Karpas-422 (cell line): ENCODE measurements at regions not wholly inside any gene's neighbourhood (a gene's known extent, or its start where the extent isn't known, plus 50 kb on each side); places are given as distances from the start of the nearest gene placed in this dataset.

Source experiments
- DNase-seq: peaks from one replicate; pipeline ENCODE4 v3.0.0-alpha.2; 2015
- H2AFZ ChIP-seq: fragments of 200-600 bp; sonication (generic); 2 replicates; pipeline ENCODE4 v1.6.1; 2014; ENCODE audit warnings: antibody characterized with exemption, low read length, mixed read lengths
- H3K27ac ChIP-seq: fragments of 200-600 bp; sonication (generic); 2 replicates; pipeline ENCODE4 v1.5.1; 2014; ENCODE audit warnings: mild to moderate bottlenecking, low read length, moderate library complexity
- H3K27me3 ChIP-seq: fragments of 200-600 bp; sonication (generic); 2 replicates; pipeline ENCODE4 v1.6.1; 2014; ENCODE audit warnings: low read length, mixed read lengths
- H3K36me3 ChIP-seq: fragments of 200-600 bp; sonication (generic); 2 replicates; pipeline ENCODE4 v1.6.1; 2014; ENCODE audit warnings: low read length, mixed read lengths; ENCODE audit not compliant: insufficient read depth
- H3K4me1 ChIP-seq: fragments of 200-600 bp; sonication (generic); 2 replicates; pipeline ENCODE4 v1.6.1; 2014; ENCODE audit warnings: mild to moderate bottlenecking, low read length, mixed read lengths
- H3K4me2 ChIP-seq: fragments of 200-600 bp; sonication (generic); 2 replicates; pipeline ENCODE4 v1.6.1; 2014; ENCODE audit warnings: low read length, low read depth, mild to moderate bottlenecking; ENCODE audit not compliant: poor library complexity, severe bottlenecking
- H3K4me3 ChIP-seq: fragments of 200-600 bp; sonication (generic); 2 replicates; pipeline ENCODE4 v1.5.1; 2014; ENCODE audit warnings: mild to moderate bottlenecking, antibody characterized with exemption, low read length, mixed read lengths
- H3K79me2 ChIP-seq: fragments of 200-600 bp; sonication (generic); 2 replicates; pipeline ENCODE4 v1.6.1; 2014; ENCODE audit warnings: mild to moderate bottlenecking, low read length, mixed read lengths
- H3K9ac ChIP-seq: fragments of 200-600 bp; sonication (generic); 2 replicates; pipeline ENCODE4 v1.6.0; 2014; ENCODE audit warnings: low read length
- H3K9me2 ChIP-seq: fragments of 200-600 bp; sonication (generic), shearing (Covaris generic); replicated peaks from 2 replicates; pipeline ENCODE4 v1.6.0; 2014; ENCODE audit warnings: mild to moderate bottlenecking, low read length, moderate library complexity; ENCODE audit not compliant: insufficient read depth
- H3K9me3 ChIP-seq: fragments of 300-700, 200-600 bp; sonication (generic); 2 replicates; pipeline ENCODE4 v1.6.1; 2014; ENCODE audit warnings: low read length, mixed read lengths
- H4K20me1 ChIP-seq: fragments of 200-600 bp; sonication (generic); 2 replicates; pipeline ENCODE4 v1.6.1; 2014; ENCODE audit warnings: mild to moderate bottlenecking, antibody characterized with exemption, low read length, low read depth; ENCODE audit not compliant: insufficient read depth

- Histone ChIP-seq H3K9ac (no peak overlapping the region), H3K36me3 (no peaks in the 10 kb centered on the region), H3K4me1 (no peaks in the 10 kb centered on the region), H3K4me3 (no peak overlapping the region), H4K20me1 (no peaks in the 10 kb centered on the region), H3K27me3 (no peaks in the 10 kb centered on the region), H3K27ac (no peak overlapping the region), H3K9me3 (no peaks in the 10 kb centered on the region), H3K9me2 (no peaks in the 10 kb centered on the region), H2AFZ (no peak overlapping the region), H3K79me2 (no peaks in the 10 kb centered on the region), H3K4me2 (no peak overlapping the region)
- DNase-seq = no peak
Observed at GRCh38 chr15:98529205-98530145, 118.9 kb upstream of the IGF1R start.

- Histone ChIP-seq H3K27me3 (no peaks in the 10 kb centered on the region), H3K9me2 (no peaks in the 10 kb centered on the region), H3K4me1 (no peaks in the 10 kb centered on the region), H2AFZ (no peak overlapping the region), H3K4me3 (no peak overlapping the region), H3K79me2 (no peaks in the 10 kb centered on the region), H3K4me2 (no peak overlapping the region), H3K9me3 (no peaks in the 10 kb centered on the region), H3K36me3 (no peaks in the 10 kb centered on the region), H3K9ac (no peak overlapping the region), H4K20me1 (no peaks in the 10 kb centered on the region), H3K27ac (no peak overlapping the region)
- no peak for DNase-seq
Observed at GRCh38 chr15:98530570-98530969, 117.8 kb upstream of the IGF1R start.

- no peak overlapping the region for H2AFZ ChIP-seq
- no peaks in the 10 kb centered on the region for H3K36me3 ChIP-seq
- H3K9ac ChIP-seq = no peak overlapping the region
- H3K4me3 ChIP-seq = no peak overlapping the region
- no peak for DNase-seq
- H3K79me2 ChIP-seq = no peaks in the 10 kb centered on the region
- H3K4me2 ChIP-seq = no peak overlapping the region
- no peaks in the 10 kb centered on the region for H3K27me3 ChIP-seq
- H3K4me1 ChIP-seq = no peaks in the 10 kb centered on the region
- H3K9me3 ChIP-seq = no peaks in the 10 kb centered on the region
- no peaks in the 10 kb centered on the region for H4K20me1 ChIP-seq
- no peaks in the 10 kb centered on the region for H3K9me2 ChIP-seq
- H3K27ac ChIP-seq = no peak overlapping the region
Observed at GRCh38 chr15:98532063-98532462, 116.3 kb upstream of the IGF1R start.

GRCh38 chr15:98536976-98537375 lies 111.4 kb upstream of the IGF1R start:
- H3K9me3 ChIP-seq = no peaks in the 10 kb centered on the region
- H3K9ac ChIP-seq = no peak overlapping the region
- no peaks in the 10 kb centered on the region for H3K79me2 ChIP-seq
- no peaks in the 10 kb centered on the region for H3K4me1 ChIP-seq
- H4K20me1 ChIP-seq = no peaks in the 10 kb centered on the region
- H3K4me2 ChIP-seq = no peak overlapping the region
- H3K27ac ChIP-seq = no peak overlapping the region
- H3K27me3 ChIP-seq = no peaks in the 10 kb centered on the region; the same call in 1 of the 2 replicates
- H3K36me3 ChIP-seq = no peaks in the 10 kb centered on the region
- no peak for DNase-seq
- no peaks in the 10 kb centered on the region for H3K9me2 ChIP-seq
- no peak overlapping the region for H3K4me3 ChIP-seq
- H2AFZ ChIP-seq = no peak overlapping the region

GRCh38 chr15:98537516-98538060 lies 110.8 kb upstream of the IGF1R start:
- H3K9ac ChIP-seq = no peak overlapping the region
- no peaks in the 10 kb centered on the region for H3K9me3 ChIP-seq
- no peak overlapping the region for H3K4me3 ChIP-seq
- H3K36me3 ChIP-seq = no peaks in the 10 kb centered on the region
- no peaks in the 10 kb centered on the region for H3K4me1 ChIP-seq
- H3K27me3 ChIP-seq = no peaks in the 10 kb centered on the region; the same call in 1 of the 2 replicates
- no peaks in the 10 kb centered on the region for H3K9me2 ChIP-seq
- no peak overlapping the region for H3K27ac ChIP-seq
- DNase-seq = no peak
- H3K79me2 ChIP-seq = no peaks in the 10 kb centered on the region
- no peaks in the 10 kb centered on the region for H4K20me1 ChIP-seq
- H2AFZ ChIP-seq = no peak overlapping the region
- no peak overlapping the region for H3K4me2 ChIP-seq

- Histone ChIP-seq H3K27ac (no peak overlapping the region), H3K36me3 (no peaks in the 10 kb centered on the region), H3K9me3 (no peaks in the 10 kb centered on the region), H2AFZ (no peak overlapping the region), H3K4me2 (no peak overlapping the region), H4K20me1 (no peaks in the 10 kb centered on the region), H3K9ac (no peak overlapping the region), H3K79me2 (no peaks in the 10 kb centered on the region), H3K4me1 (no peaks in the 10 kb centered on the region), H3K4me3 (no peak overlapping the region), H3K9me2 (no peaks in the 10 kb centered on the region), H3K27me3 (no peaks in the 10 kb centered on the region; the same call in 1 of the 2 replicates)
- DNase-seq = no peak
Observed at GRCh38 chr15:98541519-98541918, 106.8 kb upstream of the IGF1R start.

- no peak overlapping the region for H3K4me3 ChIP-seq
- H3K9me2 ChIP-seq = no peaks in the 10 kb centered on the region
- no peak overlapping the region for H3K4me2 ChIP-seq
- H3K9ac ChIP-seq = no peak overlapping the region
- H4K20me1 ChIP-seq = no peaks in the 10 kb centered on the region
- H3K27me3 ChIP-seq = no peaks in the 10 kb centered on the region; the same call in 1 of the 2 replicates
- no peak for DNase-seq
- H3K36me3 ChIP-seq = no peaks in the 10 kb centered on the region
- H3K4me1 ChIP-seq = no peaks in the 10 kb centered on the region
- H3K79me2 ChIP-seq = no peaks in the 10 kb centered on the region
- H2AFZ ChIP-seq = no peak overlapping the region
- H3K27ac ChIP-seq = no peak overlapping the region
- H3K9me3 ChIP-seq = no peaks in the 10 kb centered on the region
Observed at GRCh38 chr15:98543237-98543636, 105.1 kb upstream of the IGF1R start.

GRCh38 chr15:98546329-98546728 lies 102.0 kb upstream of the IGF1R start:
- no peak overlapping the region for H3K4me3 ChIP-seq
- no peak overlapping the region for H3K27ac ChIP-seq
- H3K9me2 ChIP-seq = no peaks in the 10 kb centered on the region
- no peak overlapping the region for H3K4me2 ChIP-seq
- H3K79me2 ChIP-seq = no peaks in the 10 kb centered on the region
- no peaks in the 10 kb centered on the region for H4K20me1 ChIP-seq
- no peak overlapping the region for H3K9ac ChIP-seq
- no peaks in the 10 kb centered on the region for H3K9me3 ChIP-seq
- H2AFZ ChIP-seq = no peak overlapping the region
- no peaks in the 10 kb centered on the region for H3K36me3 ChIP-seq
- DNase-seq = no peak
- H3K27me3 ChIP-seq = no peaks in the 10 kb centered on the region
- H3K4me1 ChIP-seq = no peaks in the 10 kb centered on the region
